HCT116 (cell line): ENCODE measurements at regions not wholly inside any gene's neighbourhood (a gene's known extent, or its start where the extent isn't known, plus 50 kb on each side); places are given as distances from the start of the nearest gene placed in this dataset.

Source experiments
- ATAC-seq: fragments of 200-7000 bp; cut with Tn5 transposase; 2 replicates; pipeline ENCODE4 v1.9.1; 2020; ENCODE audit warnings: mild to moderate bottlenecking, moderate library complexity
- BruUV-seq: library from RNA; stranded (reverse); fragments of 400-500 nt; replicated peaks from 2 replicates; lab custom pipeline; 2021; lab: Mats Ljungman, UMichigan
- CTCF ChIA-PET: fragments of 300-600 bp; sonication (Branson Sonifier 250); formaldehyde crosslinking; loops from one replicate; lab custom pipeline; 2021; ENCODE audit warnings: antibody characterized with exemption; lab: Charles Lee
- POLR2A ChIA-PET: fragments of 300-600, 350-600 bp; sonication (Branson Sonifier 250); formaldehyde crosslinking; loops from one replicate; lab custom pipeline; 2021; ENCODE audit warnings: antibody characterized with exemption; lab: Charles Lee
- RAD21 ChIA-PET, 2 experiments: fragments of 300-600 bp; sonication (Branson Sonifier 250); formaldehyde crosslinking; loops; one replicate each; lab custom pipeline; 2023; ENCODE audit warnings: low total read pairs in 2 of 2; ENCODE audit not compliant: uncharacterized antibody in 2 of 2, unreplicated experiment in 2 of 2, low non-redundant PET in 1 of 2; lab: Charles Lee
- DNase-seq: peaks from one replicate; pipeline ENCODE4 v3.0.0-alpha.2; 2010; ENCODE audit warnings: low read depth, low spot score
- H2AFZ ChIP-seq: fragments of 200-600 bp; shearing (Covaris generic), sonication (generic); 2 replicates; pipeline ENCODE4 v1.6.1; 2017; ENCODE audit warnings: low read depth, mixed run types, mixed read lengths, antibody characterized with exemption, low read length; ENCODE audit not compliant: poor library complexity, severe bottlenecking
- H3K27ac ChIP-seq: 2 replicates; pipeline ENCODE4 v1.5.1; 2012; ENCODE audit warnings: low read depth, low read length
- H3K27me3 ChIP-seq: fragments of 200-600 bp; sonication (generic); 2 replicates; pipeline ENCODE4 v1.6.1; 2016; ENCODE audit warnings: mixed run types, low read length, mixed read lengths; ENCODE audit not compliant: insufficient read depth
- H3K36me3 ChIP-seq, 2 experiments: fragments of 200-500 bp in 1 of 2; fragments of 200-600 bp in 1 of 2; sonication (Bioruptor generic) in 1 of 2; sonication (generic) in 1 of 2; 2 replicates each; pipeline versions ENCODE4 v1.5.1 to v1.6.1; 2014 to 2016; ENCODE audit warnings: low read length in 2 of 2, inconsistent platforms in 1 of 2, mixed read lengths in 1 of 2, mixed run types in 1 of 2; ENCODE audit not compliant: insufficient read depth in 2 of 2, control insufficient read depth in 1 of 2
- H3K4me1 ChIP-seq, 2 experiments: fragments of 200-600 bp in 1 of 2; sonication (generic) in 1 of 2; 2 replicates each; pipeline versions ENCODE4 v1.5.1 to v1.6.1; 2012 to 2017; ENCODE audit warnings: low read length in 2 of 2, inconsistent platforms in 1 of 2, mild to moderate bottlenecking in 1 of 2, mixed read lengths in 1 of 2, mixed run types in 1 of 2, moderate library complexity in 1 of 2; ENCODE audit not compliant: insufficient read depth in 2 of 2, control insufficient read depth in 1 of 2
- H3K4me2 ChIP-seq: fragments of 200-600 bp; sonication (generic); 2 replicates; pipeline ENCODE4 v1.6.1; 2017; ENCODE audit warnings: mixed run types, low read length, mixed read lengths
- H3K4me3 ChIP-seq, 2 experiments: fragments of 200-600 bp in 1 of 2; sonication (generic) in 1 of 2; replicated peaks in 1 of 2; 2 replicates each; pipeline ENCODE4 v1.5.1; 2011 to 2016; ENCODE audit warnings: low read length in 2 of 2, control low read depth in 1 of 2, low read depth in 1 of 2, mild to moderate bottlenecking in 1 of 2, mixed read lengths in 1 of 2, mixed run types in 1 of 2
- H3K79me2 ChIP-seq: fragments of 200-600 bp; sonication (generic); 2 replicates; pipeline ENCODE4 v1.6.1; 2017; ENCODE audit warnings: mild to moderate bottlenecking, mixed run types, low read length, moderate library complexity, mixed read lengths; ENCODE audit not compliant: insufficient read depth
- H3K9ac ChIP-seq: fragments of 200-600 bp; sonication (generic); 2 replicates; pipeline ENCODE4 v1.6.1; 2016; ENCODE audit warnings: low read length, mixed read lengths
- H3K9me2 ChIP-seq: fragments of 200-600 bp; sonication (generic), shearing (Covaris generic); 2 replicates; pipeline ENCODE4 v1.6.1; 2017; ENCODE audit warnings: mixed run types, mild to moderate bottlenecking, moderate library complexity; ENCODE audit not compliant: insufficient read depth
- H3K9me3 ChIP-seq, 2 experiments: fragments of 200-500 bp in 1 of 2; fragments of 200-600 bp in 1 of 2; sonication (Bioruptor generic) in 1 of 2; sonication (generic) in 1 of 2; 2 replicates each; pipeline ENCODE4 v1.6.1; 2014 to 2017; ENCODE audit warnings: low read length in 2 of 2, mixed read lengths in 2 of 2, inconsistent platforms in 1 of 2, low read depth in 1 of 2, mild to moderate bottlenecking in 1 of 2, mixed run types in 1 of 2, moderate library complexity in 1 of 2; ENCODE audit not compliant: control insufficient read depth in 1 of 2, insufficient read depth in 1 of 2
- H4K20me1 ChIP-seq: fragments of 200-600 bp; sonication (generic), shearing (Covaris generic); 2 replicates; pipeline ENCODE4 v1.6.1; 2017; ENCODE audit warnings: mixed run types, mild to moderate bottlenecking, moderate library complexity; ENCODE audit not compliant: insufficient read depth
- EGR1 ChIP-seq: IDR thresholded peaks from 2 replicates; pipeline ENCODE4 v1.6.1; 2012; ENCODE audit warnings: low read depth
- ELF1 ChIP-seq: IDR thresholded peaks from 2 replicates; pipeline ENCODE4 v1.6.1; 2012; ENCODE audit warnings: low read depth, borderline replicate concordance
- EZH2 ChIP-seq: fragments of 200-600 bp; sonication (generic); IDR thresholded peaks from 2 replicates; pipeline ENCODE4 v1.6.1; 2017; ENCODE audit warnings: antibody characterized with exemption, mixed run types
- EZH2phosphoT487 ChIP-seq: fragments of 200-600 bp; IDR thresholded peaks from 2 replicates; pipeline ENCODE4 v1.6.1; 2018; ENCODE audit warnings: antibody characterized with exemption, borderline replicate concordance
- FOSL1 ChIP-seq: IDR thresholded peaks from 2 replicates; pipeline ENCODE4 v1.6.1; 2012; ENCODE audit warnings: low read depth
- POLR2A ChIP-seq: IDR thresholded peaks from 2 replicates; pipeline ENCODE4 v1.7.0; 2011; ENCODE audit warnings: borderline replicate concordance; ENCODE audit not compliant: insufficient read depth, insufficient read length; ENCODE audit errors: extremely low read depth
- RAD21 ChIP-seq: IDR thresholded peaks from 2 replicates; pipeline ENCODE4 v1.6.1; 2012; ENCODE audit warnings: low read depth, mild to moderate bottlenecking
- SRF ChIP-seq: IDR thresholded peaks from 2 replicates; pipeline ENCODE4 v1.6.1; 2012; ENCODE audit warnings: low read depth
- YY1 ChIP-seq: IDR thresholded peaks from 2 replicates; pipeline ENCODE4 v1.6.1; 2011; ENCODE audit warnings: low read length, low read depth, moderate library complexity, mild to moderate bottlenecking; ENCODE audit not compliant: insufficient replicate concordance; ENCODE audit errors: extremely low read depth
- ZNF274 ChIP-seq: fragments of 200-500 bp; sonication (Bioruptor generic); IDR thresholded peaks from 2 replicates; pipeline ENCODE4 v1.6.1; 2014; ENCODE audit warnings: mild to moderate bottlenecking, low read depth, low read length, inconsistent platforms
- intact Hi-C: fragments of 100-400 bp; cut with micrococcal nuclease; formaldehyde crosslinking; loops from 2 replicates; pipeline ENCODE4 v1.10.0; 2022
- TF ChIP-seq, protein P1 (sequence below), 3 experiments: fragments of 200-600 bp in 1 of 3; sonication (generic) in 1 of 3; IDR thresholded peaks in 2 of 3; conservative IDR thresholded peaks in 1 of 3; 2 replicates each; pipeline ENCODE4 v1.5.1; 2012 to 2017; ENCODE audit warnings: low read depth in 2 of 3, low read length in 2 of 3, antibody characterized with exemption in 1 of 3, borderline replicate concordance in 1 of 3, control low read depth in 1 of 3, mild to moderate bottlenecking in 1 of 3, mixed read lengths in 1 of 3, mixed run types in 1 of 3, moderate library complexity in 1 of 3; ENCODE audit not compliant: insufficient read depth in 1 of 3
- TF ChIP-seq, protein P2 (sequence below): IDR thresholded peaks from 2 replicates; pipeline ENCODE4 v1.6.1; 2012
- TF ChIP-seq, protein P3 (sequence below): IDR thresholded peaks from 2 replicates; pipeline ENCODE4 v1.6.1; 2012; ENCODE audit warnings: low read depth

DNA sequence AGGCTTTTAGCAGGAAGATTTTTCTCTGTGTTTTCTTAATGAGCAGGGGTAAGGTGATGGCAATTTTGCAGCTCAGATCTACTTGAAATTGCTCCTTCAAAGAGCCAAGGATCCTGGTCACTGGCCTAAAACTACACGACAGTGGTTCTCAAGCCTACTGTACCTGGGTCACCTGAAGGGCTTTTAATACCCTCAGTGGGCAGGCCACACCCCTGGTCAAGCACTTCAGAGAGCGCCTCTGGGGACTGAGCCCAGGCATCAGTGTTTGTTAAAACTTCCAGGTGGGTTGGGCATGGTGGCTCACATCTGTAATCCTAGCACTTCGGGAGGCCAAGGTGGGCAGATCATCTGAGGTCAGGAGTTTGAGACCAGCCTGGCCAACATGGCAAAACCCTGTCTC is 158.4 kb downstream of the FAM43A start:
- intact Hi-C loops: no loop called here
- BruUV-seq: no TSS peak
- Histone ChIP-seq H2AFZ (no peak overlapping the region), H3K4me3 (no peak overlapping the region), H3K9me2 (no peaks in the 10 kb centered on the region), H3K4me2 (no peak overlapping the region), H3K27ac (no peak overlapping the region), H3K4me1 (peaks cover 0 to 8% of the 10 kb centered on the region in 2 experiments; a peak in 2 of 4 replicates), H4K20me1 (no peaks in the 10 kb centered on the region), H3K79me2 (no peaks in the 10 kb centered on the region), H3K27me3 (no peaks in the 10 kb centered on the region), H3K9me3 (no peaks in the 10 kb centered on the region), H3K9ac (no peak overlapping the region), H3K36me3 (no peaks in the 10 kb centered on the region)
- ChIA-PET CTCF (no interaction called here), POLR2A (no interaction called here), RAD21 (no interaction called here)
- ATAC-seq (no peak), DNase-seq (no peak)
- no peak for TF ChIP-seq EGR1
- no peak for TF ChIP-seq ZNF274
- TF ChIP-seq RAD21: no peak
- TF ChIP-seq YY1: no peak
- no peak for TF ChIP-seq POLR2A
- TF ChIP-seq, protein P1, sequence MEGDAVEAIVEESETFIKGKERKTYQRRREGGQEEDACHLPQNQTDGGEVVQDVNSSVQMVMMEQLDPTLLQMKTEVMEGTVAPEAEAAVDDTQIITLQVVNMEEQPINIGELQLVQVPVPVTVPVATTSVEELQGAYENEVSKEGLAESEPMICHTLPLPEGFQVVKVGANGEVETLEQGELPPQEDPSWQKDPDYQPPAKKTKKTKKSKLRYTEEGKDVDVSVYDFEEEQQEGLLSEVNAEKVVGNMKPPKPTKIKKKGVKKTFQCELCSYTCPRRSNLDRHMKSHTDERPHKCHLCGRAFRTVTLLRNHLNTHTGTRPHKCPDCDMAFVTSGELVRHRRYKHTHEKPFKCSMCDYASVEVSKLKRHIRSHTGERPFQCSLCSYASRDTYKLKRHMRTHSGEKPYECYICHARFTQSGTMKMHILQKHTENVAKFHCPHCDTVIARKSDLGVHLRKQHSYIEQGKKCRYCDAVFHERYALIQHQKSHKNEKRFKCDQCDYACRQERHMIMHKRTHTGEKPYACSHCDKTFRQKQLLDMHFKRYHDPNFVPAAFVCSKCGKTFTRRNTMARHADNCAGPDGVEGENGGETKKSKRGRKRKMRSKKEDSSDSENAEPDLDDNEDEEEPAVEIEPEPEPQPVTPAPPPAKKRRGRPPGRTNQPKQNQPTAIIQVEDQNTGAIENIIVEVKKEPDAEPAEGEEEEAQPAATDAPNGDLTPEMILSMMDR (IDR thresholded peaks at IDR 0.05 in 2 of 3, conservative IDR thresholded peaks at IDR 0.05 in 1 of 3; ENCODE audit: borderline replicate concordance in 1 of 3, insufficient read depth in 1 of 3, low read depth in 2 of 3, low read length in 2 of 3): no peak
- TF ChIP-seq, protein P2, sequence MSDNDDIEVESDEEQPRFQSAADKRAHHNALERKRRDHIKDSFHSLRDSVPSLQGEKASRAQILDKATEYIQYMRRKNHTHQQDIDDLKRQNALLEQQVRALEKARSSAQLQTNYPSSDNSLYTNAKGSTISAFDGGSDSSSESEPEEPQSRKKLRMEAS: no peak
- TF ChIP-seq FOSL1: no peak
- no peak for TF ChIP-seq EZH2
- no peak for TF ChIP-seq ELF1
- TF ChIP-seq EZH2phosphoT487: no peak
- TF ChIP-seq, protein P3, sequence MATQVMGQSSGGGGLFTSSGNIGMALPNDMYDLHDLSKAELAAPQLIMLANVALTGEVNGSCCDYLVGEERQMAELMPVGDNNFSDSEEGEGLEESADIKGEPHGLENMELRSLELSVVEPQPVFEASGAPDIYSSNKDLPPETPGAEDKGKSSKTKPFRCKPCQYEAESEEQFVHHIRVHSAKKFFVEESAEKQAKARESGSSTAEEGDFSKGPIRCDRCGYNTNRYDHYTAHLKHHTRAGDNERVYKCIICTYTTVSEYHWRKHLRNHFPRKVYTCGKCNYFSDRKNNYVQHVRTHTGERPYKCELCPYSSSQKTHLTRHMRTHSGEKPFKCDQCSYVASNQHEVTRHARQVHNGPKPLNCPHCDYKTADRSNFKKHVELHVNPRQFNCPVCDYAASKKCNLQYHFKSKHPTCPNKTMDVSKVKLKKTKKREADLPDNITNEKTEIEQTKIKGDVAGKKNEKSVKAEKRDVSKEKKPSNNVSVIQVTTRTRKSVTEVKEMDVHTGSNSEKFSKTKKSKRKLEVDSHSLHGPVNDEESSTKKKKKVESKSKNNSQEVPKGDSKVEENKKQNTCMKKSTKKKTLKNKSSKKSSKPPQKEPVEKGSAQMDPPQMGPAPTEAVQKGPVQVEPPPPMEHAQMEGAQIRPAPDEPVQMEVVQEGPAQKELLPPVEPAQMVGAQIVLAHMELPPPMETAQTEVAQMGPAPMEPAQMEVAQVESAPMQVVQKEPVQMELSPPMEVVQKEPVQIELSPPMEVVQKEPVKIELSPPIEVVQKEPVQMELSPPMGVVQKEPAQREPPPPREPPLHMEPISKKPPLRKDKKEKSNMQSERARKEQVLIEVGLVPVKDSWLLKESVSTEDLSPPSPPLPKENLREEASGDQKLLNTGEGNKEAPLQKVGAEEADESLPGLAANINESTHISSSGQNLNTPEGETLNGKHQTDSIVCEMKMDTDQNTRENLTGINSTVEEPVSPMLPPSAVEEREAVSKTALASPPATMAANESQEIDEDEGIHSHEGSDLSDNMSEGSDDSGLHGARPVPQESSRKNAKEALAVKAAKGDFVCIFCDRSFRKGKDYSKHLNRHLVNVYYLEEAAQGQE: no peak
- no peak for TF ChIP-seq SRF
